ENCODE measurements at regions not wholly inside any gene's neighbourhood (a gene's known extent, or its start where the extent isn't known, plus 50 kb on each side); places are given as distances from the start of the nearest gene placed in this dataset.
"Not testable (repeated sequence)": the region's sequence is repeated elsewhere in the genome, so short reads cannot be mapped to it uniquely, and the experiment has no call there.

DNA sequence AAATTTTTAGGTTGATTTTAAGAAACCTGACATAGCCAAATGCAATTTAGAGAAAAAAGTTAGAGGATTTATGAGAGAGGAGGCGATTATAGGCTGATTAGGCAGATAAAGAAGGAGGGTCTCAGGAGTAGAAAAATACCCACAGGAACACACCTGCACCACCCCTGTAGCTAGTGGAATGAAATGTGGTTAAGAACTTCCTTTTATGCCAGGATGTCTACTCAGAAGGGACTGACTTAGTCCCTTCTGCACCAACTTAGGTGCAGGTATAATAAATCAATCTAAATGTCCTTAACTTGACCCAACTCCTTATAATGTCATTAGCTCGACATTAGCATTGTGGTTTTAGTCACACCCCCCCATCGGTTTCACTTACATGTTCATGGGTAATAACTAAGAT lies 1274.5 kb upstream of the TMEFF2 start:
- Histone ChIP-seq H3K9me3 (ENCODE audit: insufficient read depth, low read depth, low read length) (no peaks in the 10 kb centered on the region; the same call in 1 of the 2 replicates), H3K27me3 (ENCODE audit: insufficient read depth, low read length) (no peaks in the 10 kb centered on the region), H3K36me3 (ENCODE audit: insufficient read depth, low read depth, low read length) (no peaks in the 10 kb centered on the region), H3K4me3 (ENCODE audit: low read length) (no peak overlapping the region), H3K27ac (ENCODE audit: low read length) (no peak overlapping the region), H3K9ac (ENCODE audit: low read depth, low read length) (no peak overlapping the region), H3K4me1 (ENCODE audit: insufficient read depth, low read length) (no peaks in the 10 kb centered on the region)

DNA sequence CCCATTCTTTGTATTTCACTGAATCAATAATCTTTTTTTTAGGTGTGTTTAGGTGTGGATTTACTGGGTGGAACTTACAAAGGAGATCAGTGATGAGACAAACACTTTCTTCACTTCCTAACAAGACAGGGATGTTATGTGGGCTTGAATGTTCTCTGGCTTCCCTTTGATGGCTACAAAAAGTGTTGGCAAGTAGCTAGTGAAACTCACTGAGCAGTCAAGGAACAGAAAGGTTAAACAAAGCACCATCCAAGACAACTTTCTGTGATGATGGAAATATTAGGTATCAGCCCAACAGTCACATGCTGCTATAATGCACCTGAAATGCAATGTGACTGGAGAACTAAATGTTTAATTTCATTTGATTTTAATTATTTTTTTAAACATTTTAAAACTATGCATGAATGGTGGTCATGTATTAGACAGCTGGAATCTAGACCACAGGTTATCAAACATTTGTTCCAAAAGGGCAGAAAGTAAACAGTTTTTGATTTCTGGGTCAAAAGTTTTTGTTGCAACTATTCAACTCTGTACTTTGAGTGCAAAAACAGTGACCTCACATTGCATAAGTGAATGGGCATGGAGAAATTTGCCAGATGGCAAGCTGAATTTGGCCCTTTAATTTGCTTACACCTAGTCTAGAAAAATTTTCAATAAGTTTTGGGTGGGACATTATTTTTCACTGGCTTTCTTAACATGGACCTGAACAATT lies 1272.7 kb upstream of the TMEFF2 start:
- Histone ChIP-seq H3K27ac (ENCODE audit: low read length) (no peak overlapping the region), H3K36me3 (ENCODE audit: insufficient read depth, low read depth, low read length) (no peaks in the 10 kb centered on the region), H3K4me1 (ENCODE audit: insufficient read depth, low read length) (no peaks in the 10 kb centered on the region), H3K4me3 (ENCODE audit: low read length) (no peak overlapping the region), H3K9me3 (ENCODE audit: insufficient read depth, low read depth, low read length) (no peaks in the 10 kb centered on the region; the same call in 1 of the 2 replicates), H3K9ac (ENCODE audit: low read depth, low read length) (no peak overlapping the region), H3K27me3 (ENCODE audit: insufficient read depth, low read length) (no peaks in the 10 kb centered on the region)

- Histone ChIP-seq H3K9ac (ENCODE audit: low read depth, low read length) (no peak overlapping the region), H3K27me3 (ENCODE audit: insufficient read depth, low read length) (no peaks in the 10 kb centered on the region), H3K27ac (ENCODE audit: low read length) (no peak overlapping the region), H3K36me3 (ENCODE audit: insufficient read depth, low read depth, low read length) (no peaks in the 10 kb centered on the region), H3K4me3 (ENCODE audit: low read length) (no peak overlapping the region), H3K9me3 (ENCODE audit: insufficient read depth, low read depth, low read length) (no peaks in the 10 kb centered on the region), H3K4me1 (ENCODE audit: insufficient read depth, low read length) (no peaks in the 10 kb centered on the region)
Measured at GRCh38 chr2:193463011-193463410, 1268.3 kb upstream of the TMEFF2 start.

GRCh38 chr2:193462411-193462810 lies 1267.7 kb upstream of the TMEFF2 start:
- Histone ChIP-seq H3K9me3 (ENCODE audit: insufficient read depth, low read depth, low read length) (no peaks in the 10 kb centered on the region), H3K36me3 (ENCODE audit: insufficient read depth, low read depth, low read length) (no peaks in the 10 kb centered on the region), H3K27ac (ENCODE audit: low read length) (no peak overlapping the region), H3K4me1 (ENCODE audit: insufficient read depth, low read length) (no peaks in the 10 kb centered on the region), H3K27me3 (ENCODE audit: insufficient read depth, low read length) (no peaks in the 10 kb centered on the region), H3K9ac (ENCODE audit: low read depth, low read length) (no peak overlapping the region), H3K4me3 (ENCODE audit: low read length) (no peak overlapping the region)

GRCh38 chr2:193461431-193461934 lies 1266.8 kb upstream of the TMEFF2 start:
- Histone ChIP-seq H3K4me3 (ENCODE audit: low read length) (no peak overlapping the region), H3K27ac (ENCODE audit: low read length) (no peak overlapping the region), H3K36me3 (ENCODE audit: insufficient read depth, low read depth, low read length) (no peaks in the 10 kb centered on the region), H3K27me3 (ENCODE audit: insufficient read depth, low read length) (no peaks in the 10 kb centered on the region), H3K4me1 (ENCODE audit: insufficient read depth, low read length) (no peaks in the 10 kb centered on the region), H3K9me3 (ENCODE audit: insufficient read depth, low read depth, low read length) (no peaks in the 10 kb centered on the region), H3K9ac (ENCODE audit: low read depth, low read length) (no peak overlapping the region)

DNA sequence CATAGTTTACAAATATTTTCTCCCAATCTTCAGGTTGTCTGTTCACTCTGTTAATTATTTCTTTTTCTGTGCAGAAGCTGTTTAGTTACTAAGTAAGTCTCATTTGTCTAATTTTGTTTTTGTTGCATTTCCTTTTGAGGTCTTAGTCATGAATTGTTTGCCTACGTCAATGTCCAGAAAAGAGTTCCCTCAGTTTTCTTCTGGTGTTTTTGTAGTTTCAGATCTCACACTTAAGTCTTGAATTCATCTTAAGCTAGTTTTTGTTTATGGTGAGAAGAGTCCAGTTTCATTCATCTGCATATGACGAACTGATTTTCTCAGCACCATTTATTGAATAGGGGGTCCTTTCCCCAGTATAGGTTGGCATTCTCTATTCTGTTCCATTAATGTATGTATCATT lies 1252.2 kb upstream of the TMEFF2 start:
- no peaks in the 10 kb centered on the region for H3K27me3 ChIP-seq (ENCODE audit: insufficient read depth, low read length)
- H3K4me1 ChIP-seq (ENCODE audit: insufficient read depth, low read length), result no peaks in the 10 kb centered on the region
- no peak overlapping the region for H3K27ac ChIP-seq (ENCODE audit: low read length)
- no peaks in the 10 kb centered on the region for H3K9me3 ChIP-seq (ENCODE audit: insufficient read depth, low read depth, low read length)
- H3K4me3 ChIP-seq (ENCODE audit: low read length), result no peak overlapping the region
- H3K36me3 ChIP-seq (ENCODE audit: insufficient read depth, low read depth, low read length), result no peaks in the 10 kb centered on the region
- no peak overlapping the region for H3K9ac ChIP-seq (ENCODE audit: low read depth, low read length)

DNA sequence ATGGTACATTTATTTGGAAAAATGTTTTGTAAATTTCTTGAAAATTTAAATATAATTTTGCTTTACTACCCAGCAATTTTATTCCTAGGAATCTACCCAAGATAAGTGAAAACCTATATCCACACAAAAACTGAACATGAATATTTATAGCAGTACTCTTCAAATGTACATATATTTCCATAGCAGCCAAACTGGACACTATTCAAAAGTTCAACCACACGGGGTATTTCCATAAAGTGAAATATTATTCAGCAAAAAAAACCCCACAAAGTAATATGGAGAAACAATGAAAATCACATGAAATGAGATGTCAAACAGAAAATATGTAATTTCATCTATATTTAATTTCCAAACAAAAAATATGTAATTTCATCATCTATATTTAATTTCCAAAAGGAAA lies 1247.6 kb upstream of the TMEFF2 start:
- H3K9me3 ChIP-seq (ENCODE audit: insufficient read depth, low read depth, low read length), result no peaks in the 10 kb centered on the region
- H3K9ac ChIP-seq (ENCODE audit: low read depth, low read length), result no peak overlapping the region
- no peak overlapping the region for H3K4me3 ChIP-seq (ENCODE audit: low read length)
- H3K27ac ChIP-seq (ENCODE audit: low read length), result no peak overlapping the region
- H3K4me1 ChIP-seq (ENCODE audit: insufficient read depth, low read length), result no peaks in the 10 kb centered on the region
- H3K36me3 ChIP-seq (ENCODE audit: insufficient read depth, low read depth, low read length), result no peaks in the 10 kb centered on the region
- H3K27me3 ChIP-seq (ENCODE audit: insufficient read depth, low read length), result no peaks in the 10 kb centered on the region

GRCh38 chr2:193428336-193428818 lies 1233.6 kb upstream of the TMEFF2 start:
- Histone ChIP-seq H3K27ac (ENCODE audit: low read length) (no peak overlapping the region), H3K27me3 (ENCODE audit: insufficient read depth, low read length) (no peaks in the 10 kb centered on the region), H3K4me3 (ENCODE audit: low read length) (no peak overlapping the region), H3K9ac (ENCODE audit: low read depth, low read length) (no peak overlapping the region), H3K36me3 (ENCODE audit: insufficient read depth, low read depth, low read length) (no peaks in the 10 kb centered on the region), H3K4me1 (ENCODE audit: insufficient read depth, low read length) (no peaks in the 10 kb centered on the region), H3K9me3 (ENCODE audit: insufficient read depth, low read depth, low read length) (no peaks in the 10 kb centered on the region)

GRCh38 chr2:193412368-193412767 lies 1217.6 kb upstream of the TMEFF2 start:
- not testable (repeated sequence) for H3K4me3 ChIP-seq (ENCODE audit: low read length); H3K9ac ChIP-seq (ENCODE audit: low read depth, low read length); H3K9me3 ChIP-seq (ENCODE audit: insufficient read depth, low read depth, low read length); H3K27ac ChIP-seq (ENCODE audit: low read length); H3K4me1 ChIP-seq (ENCODE audit: insufficient read depth, low read length); H3K27me3 ChIP-seq (ENCODE audit: insufficient read depth, low read length); H3K36me3 ChIP-seq (ENCODE audit: insufficient read depth, low read depth, low read length)

- Histone ChIP-seq H3K27me3 (ENCODE audit: insufficient read depth, low read length) (no peaks in the 10 kb centered on the region), H3K4me3 (ENCODE audit: low read length) (no peak overlapping the region), H3K4me1 (ENCODE audit: insufficient read depth, low read length) (no peaks in the 10 kb centered on the region), H3K9me3 (ENCODE audit: insufficient read depth, low read depth, low read length) (no peaks in the 10 kb centered on the region), H3K9ac (ENCODE audit: low read depth, low read length) (no peak overlapping the region), H3K36me3 (ENCODE audit: insufficient read depth, low read depth, low read length) (no peaks in the 10 kb centered on the region), H3K27ac (ENCODE audit: low read length) (no peak overlapping the region)
Measured at GRCh38 chr2:193409951-193410350, 1215.2 kb upstream of the TMEFF2 start.

GRCh38 chr2:193382583-193382982 lies 1187.8 kb upstream of the TMEFF2 start:
- H3K27me3 ChIP-seq (ENCODE audit: insufficient read depth, low read length), result peaks cover 12% of the 10 kb centered on the region; the same call in 1 of the 2 replicates

DNA sequence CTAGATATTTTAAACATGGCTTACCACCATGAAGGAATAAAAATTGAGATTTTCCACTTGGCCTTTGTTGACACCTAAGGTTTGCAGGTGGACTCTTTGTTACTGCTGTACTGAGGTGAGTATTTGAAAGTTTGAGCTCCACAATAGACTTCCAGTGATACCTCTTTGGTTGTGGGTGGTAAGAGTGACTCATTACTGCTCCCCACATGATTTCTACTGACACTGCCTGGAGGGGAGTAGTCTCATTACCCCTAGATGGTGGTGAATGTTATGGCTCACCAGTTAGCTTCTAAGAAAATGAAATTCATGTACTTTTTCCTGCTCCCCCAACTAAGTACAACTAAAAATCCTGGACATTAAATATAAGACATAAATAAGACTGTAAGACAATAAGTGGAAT lies 1183.1 kb upstream of the TMEFF2 start:
- H3K9me3 ChIP-seq (ENCODE audit: insufficient read depth, low read depth, low read length), result no peaks in the 10 kb centered on the region
- H3K9ac ChIP-seq (ENCODE audit: low read depth, low read length), result no peak overlapping the region
- H3K27me3 ChIP-seq (ENCODE audit: insufficient read depth, low read length), result peaks cover 8% of the 10 kb centered on the region; the same call in 1 of the 2 replicates
- no peaks in the 10 kb centered on the region for H3K36me3 ChIP-seq (ENCODE audit: insufficient read depth, low read depth, low read length)
- H3K27ac ChIP-seq (ENCODE audit: low read length), result no peak overlapping the region
- no peaks in the 10 kb centered on the region for H3K4me1 ChIP-seq (ENCODE audit: insufficient read depth, low read length)
- H3K4me3 ChIP-seq (ENCODE audit: low read length), result no peak overlapping the region

More at GRCh38 chr2:193382583-193382982, 1187.8 kb upstream of the TMEFF2 start:
- Histone ChIP-seq H3K4me3 (ENCODE audit: low read length) (no peak overlapping the region), H3K27ac (ENCODE audit: low read length) (no peak overlapping the region), H3K9me3 (ENCODE audit: insufficient read depth, low read depth, low read length) (no peaks in the 10 kb centered on the region), H3K9ac (ENCODE audit: low read depth, low read length) (no peak overlapping the region), H3K4me1 (ENCODE audit: insufficient read depth, low read length) (no peaks in the 10 kb centered on the region), H3K36me3 (ENCODE audit: insufficient read depth, low read depth, low read length) (no peaks in the 10 kb centered on the region)

All from iPS-20b (cell line).